HCT116 (cell line): ENCODE measurements at regions not wholly inside any gene's neighbourhood (a gene's known extent, or its start where the extent isn't known, plus 50 kb on each side); places are given as distances from the start of the nearest gene placed in this dataset.

Experiments
- ATAC-seq: fragments of 200-7000 bp; cut with Tn5 transposase; 2 replicates; pipeline ENCODE4 v1.9.1; 2020; ENCODE audit warnings: mild to moderate bottlenecking, moderate library complexity
- BruUV-seq: library from RNA; stranded (reverse); fragments of 400-500 nt; replicated peaks from 2 replicates; lab custom pipeline; 2021; lab: Mats Ljungman, UMichigan
- CTCF ChIA-PET: fragments of 300-600 bp; sonication (Branson Sonifier 250); formaldehyde crosslinking; loops from one replicate; lab custom pipeline; 2021; ENCODE audit warnings: antibody characterized with exemption; lab: Charles Lee
- POLR2A ChIA-PET: fragments of 300-600, 350-600 bp; sonication (Branson Sonifier 250); formaldehyde crosslinking; loops from one replicate; lab custom pipeline; 2021; ENCODE audit warnings: antibody characterized with exemption; lab: Charles Lee
- RAD21 ChIA-PET, 2 experiments: fragments of 300-600 bp; sonication (Branson Sonifier 250); formaldehyde crosslinking; loops; one replicate each; lab custom pipeline; 2023; ENCODE audit warnings: low total read pairs in 2 of 2; ENCODE audit not compliant: uncharacterized antibody in 2 of 2, unreplicated experiment in 2 of 2, low non-redundant PET in 1 of 2; lab: Charles Lee
- DNase-seq: peaks from one replicate; pipeline ENCODE4 v3.0.0-alpha.2; 2010; ENCODE audit warnings: low read depth, low spot score
- H2AFZ ChIP-seq: fragments of 200-600 bp; shearing (Covaris generic), sonication (generic); 2 replicates; pipeline ENCODE4 v1.6.1; 2017; ENCODE audit warnings: low read depth, mixed run types, mixed read lengths, antibody characterized with exemption, low read length; ENCODE audit not compliant: poor library complexity, severe bottlenecking
- H3K27ac ChIP-seq: 2 replicates; pipeline ENCODE4 v1.5.1; 2012; ENCODE audit warnings: low read depth, low read length
- H3K27me3 ChIP-seq: fragments of 200-600 bp; sonication (generic); 2 replicates; pipeline ENCODE4 v1.6.1; 2016; ENCODE audit warnings: mixed run types, low read length, mixed read lengths; ENCODE audit not compliant: insufficient read depth
- H3K36me3 ChIP-seq, 2 experiments: fragments of 200-500 bp in 1 of 2; fragments of 200-600 bp in 1 of 2; sonication (Bioruptor generic) in 1 of 2; sonication (generic) in 1 of 2; 2 replicates each; pipeline versions ENCODE4 v1.5.1 to v1.6.1; 2014 to 2016; ENCODE audit warnings: low read length in 2 of 2, inconsistent platforms in 1 of 2, mixed read lengths in 1 of 2, mixed run types in 1 of 2; ENCODE audit not compliant: insufficient read depth in 2 of 2, control insufficient read depth in 1 of 2
- H3K4me1 ChIP-seq, 2 experiments: fragments of 200-600 bp in 1 of 2; sonication (generic) in 1 of 2; 2 replicates each; pipeline versions ENCODE4 v1.5.1 to v1.6.1; 2012 to 2017; ENCODE audit warnings: low read length in 2 of 2, inconsistent platforms in 1 of 2, mild to moderate bottlenecking in 1 of 2, mixed read lengths in 1 of 2, mixed run types in 1 of 2, moderate library complexity in 1 of 2; ENCODE audit not compliant: insufficient read depth in 2 of 2, control insufficient read depth in 1 of 2
- H3K4me2 ChIP-seq: fragments of 200-600 bp; sonication (generic); 2 replicates; pipeline ENCODE4 v1.6.1; 2017; ENCODE audit warnings: mixed run types, low read length, mixed read lengths
- H3K4me3 ChIP-seq, 2 experiments: fragments of 200-600 bp in 1 of 2; sonication (generic) in 1 of 2; replicated peaks in 1 of 2; 2 replicates each; pipeline ENCODE4 v1.5.1; 2011 to 2016; ENCODE audit warnings: low read length in 2 of 2, control low read depth in 1 of 2, low read depth in 1 of 2, mild to moderate bottlenecking in 1 of 2, mixed read lengths in 1 of 2, mixed run types in 1 of 2
- H3K79me2 ChIP-seq: fragments of 200-600 bp; sonication (generic); 2 replicates; pipeline ENCODE4 v1.6.1; 2017; ENCODE audit warnings: mild to moderate bottlenecking, mixed run types, low read length, moderate library complexity, mixed read lengths; ENCODE audit not compliant: insufficient read depth
- H3K9ac ChIP-seq: fragments of 200-600 bp; sonication (generic); 2 replicates; pipeline ENCODE4 v1.6.1; 2016; ENCODE audit warnings: low read length, mixed read lengths
- H3K9me2 ChIP-seq: fragments of 200-600 bp; sonication (generic), shearing (Covaris generic); 2 replicates; pipeline ENCODE4 v1.6.1; 2017; ENCODE audit warnings: mixed run types, mild to moderate bottlenecking, moderate library complexity; ENCODE audit not compliant: insufficient read depth
- H3K9me3 ChIP-seq, 2 experiments: fragments of 200-500 bp in 1 of 2; fragments of 200-600 bp in 1 of 2; sonication (Bioruptor generic) in 1 of 2; sonication (generic) in 1 of 2; 2 replicates each; pipeline ENCODE4 v1.6.1; 2014 to 2017; ENCODE audit warnings: low read length in 2 of 2, mixed read lengths in 2 of 2, inconsistent platforms in 1 of 2, low read depth in 1 of 2, mild to moderate bottlenecking in 1 of 2, mixed run types in 1 of 2, moderate library complexity in 1 of 2; ENCODE audit not compliant: control insufficient read depth in 1 of 2, insufficient read depth in 1 of 2
- H4K20me1 ChIP-seq: fragments of 200-600 bp; sonication (generic), shearing (Covaris generic); 2 replicates; pipeline ENCODE4 v1.6.1; 2017; ENCODE audit warnings: mixed run types, mild to moderate bottlenecking, moderate library complexity; ENCODE audit not compliant: insufficient read depth
- ATF3 ChIP-seq: IDR thresholded peaks from 2 replicates; pipeline ENCODE4 v1.6.1; 2012
- CEBPB ChIP-seq: IDR thresholded peaks from 2 replicates; pipeline ENCODE4 v1.6.1; 2012; ENCODE audit warnings: low read depth
- EZH2 ChIP-seq: fragments of 200-600 bp; sonication (generic); IDR thresholded peaks from 2 replicates; pipeline ENCODE4 v1.6.1; 2017; ENCODE audit warnings: antibody characterized with exemption, mixed run types
- POLR2A ChIP-seq: IDR thresholded peaks from 2 replicates; pipeline ENCODE4 v1.7.0; 2011; ENCODE audit warnings: borderline replicate concordance; ENCODE audit not compliant: insufficient read depth, insufficient read length; ENCODE audit errors: extremely low read depth
- SIN3A ChIP-seq: IDR thresholded peaks from 2 replicates; pipeline ENCODE4 v1.6.1; 2012; ENCODE audit warnings: low read depth
- TCF7L2 ChIP-seq: IDR thresholded peaks from 2 replicates; pipeline ENCODE4 v1.7.0; 2011; ENCODE audit warnings: borderline replicate concordance, inconsistent platforms; ENCODE audit not compliant: insufficient read depth, insufficient read length; ENCODE audit errors: extremely low read depth
- ZNF274 ChIP-seq: fragments of 200-500 bp; sonication (Bioruptor generic); IDR thresholded peaks from 2 replicates; pipeline ENCODE4 v1.6.1; 2014; ENCODE audit warnings: mild to moderate bottlenecking, low read depth, low read length, inconsistent platforms
- intact Hi-C: fragments of 100-400 bp; cut with micrococcal nuclease; formaldehyde crosslinking; loops from 2 replicates; pipeline ENCODE4 v1.10.0; 2022

- Histone ChIP-seq H3K9ac (no peak overlapping the region), H3K27me3 (no peaks in the 10 kb centered on the region), H3K9me2 (no peaks in the 10 kb centered on the region), H3K4me1 (peaks cover 8 to 14% of the 10 kb centered on the region in 2 experiments), H4K20me1 (no peaks in the 10 kb centered on the region), H3K27ac (no peak overlapping the region), H3K36me3 (no peaks in the 10 kb centered on the region), H2AFZ (peak overlapping the region; percentile 4), H3K9me3 (no peaks in the 10 kb centered on the region), H3K4me3 (no peak overlapping the region), H3K79me2 (no peaks in the 10 kb centered on the region), H3K4me2 (no peak overlapping the region)
- CTCF ChIA-PET, result interaction anchor here (1.1 to 1.7 kb wide), 4 partner anchors 14 to 1516 kb away, joined by 3 to 5 read pairs (median 4); no protein-coding TSS in a partner anchor
- RAD21 ChIA-PET, result no interaction called here
- no peak for ATAC-seq
- POLR2A ChIA-PET, result no interaction called here
- no TSS peak for BruUV-seq
- TF ChIP-seq POLR2A, result no peak
- TF ChIP-seq CEBPB, result no peak
- TF ChIP-seq ZNF274, result no peak
- no peak for TF ChIP-seq SIN3A
- TF ChIP-seq ATF3, result no peak
- no peak for TF ChIP-seq EZH2
- no peak for DNase-seq
- intact Hi-C loops, result no loop called here
Observed at GRCh38 chr1:187266051-187266450, 437.3 kb downstream of the PLA2G4A start.

- peak overlapping the region; percentile 52 for H3K4me2 ChIP-seq
- H3K79me2 ChIP-seq, result no peaks in the 10 kb centered on the region
- no TSS peak for BruUV-seq
- CTCF ChIA-PET, result no interaction called here
- TF ChIP-seq TCF7L2, result peak; percentile 32
- no peak for TF ChIP-seq ZNF274
- DNase-seq (peak; percentile 12), ATAC-seq (peak; percentile 72)
- no peaks in the 10 kb centered on the region for H3K9me3 ChIP-seq
- intact Hi-C loops, result no loop called here
- RAD21 ChIA-PET, result no interaction called here
- H2AFZ ChIP-seq, result no peak overlapping the region
- no peak overlapping the region for H3K9ac ChIP-seq
- POLR2A ChIA-PET, result no interaction called here
- H3K9me2 ChIP-seq, result no peaks in the 10 kb centered on the region
- no peaks in the 10 kb centered on the region for H3K27me3 ChIP-seq
- peaks cover 8 to 14% of the 10 kb centered on the region in 2 experiments for H3K4me1 ChIP-seq
- no peak overlapping the region for H3K4me3 ChIP-seq
- no peak overlapping the region for H3K27ac ChIP-seq
- H4K20me1 ChIP-seq, result no peaks in the 10 kb centered on the region
- no peaks in the 10 kb centered on the region for H3K36me3 ChIP-seq
Observed at GRCh38 chr1:187267827-187268226, 439.1 kb downstream of the PLA2G4A start.
